ENCODE measurements at regions not wholly inside any gene's neighbourhood (a gene's known extent, or its start where the extent isn't known, plus 50 kb on each side); places are given as distances from the start of the nearest gene placed in this dataset.

GRCh38 chr10:6305401-6306321 is 102.9 kb downstream of the PFKFB3 start:
- TF ChIP-seq CTCF (IDR thresholded peaks at IDR 0.05; ENCODE audit: control extremely low read depth in 1 of 3, insufficient read depth in 1 of 3, low read depth in 1 of 3, low read length in 3 of 3) (no peak), RFX5 (IDR thresholded peaks at IDR 0.05; ENCODE audit: borderline replicate concordance, low read depth, low read length) (no peak), CHD1 (IDR thresholded peaks at IDR 0.05; ENCODE audit: low read depth, low read length) (no peak), JUND (IDR thresholded peaks at IDR 0.05; ENCODE audit: low read length) (no peak)

Measured in H1 (cell line).